ENCODE measurements at regions not wholly inside any gene's neighbourhood (a gene's known extent, or its start where the extent isn't known, plus 50 kb on each side); places are given as distances from the start of the nearest gene placed in this dataset.

DNA sequence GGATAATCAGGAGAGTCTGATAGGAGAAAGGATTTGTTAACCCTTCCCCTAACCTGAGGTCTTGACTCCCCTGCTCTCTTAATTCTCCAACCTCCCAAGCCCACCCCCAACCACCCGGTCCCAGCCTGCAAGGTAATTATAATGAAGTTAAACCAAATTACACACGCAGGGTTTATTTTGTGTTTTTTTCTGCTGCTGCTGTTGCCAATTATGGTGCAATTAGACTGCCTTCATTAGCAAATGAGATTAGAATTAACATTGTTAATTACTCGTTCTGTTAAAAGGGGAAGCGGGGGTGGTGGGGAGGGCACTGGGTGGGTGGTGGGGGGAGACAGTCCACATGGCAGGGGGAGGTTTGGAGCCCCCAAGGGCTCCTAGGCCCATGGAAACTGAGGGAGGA is 128.9 kb downstream of the CCT6B start:
- Histone ChIP-seq H3K27ac (ENCODE audit: low read depth, low read length) (no peak overlapping the region), H3K36me3 (ENCODE audit: insufficient read depth, low read length) (no peaks in the 10 kb centered on the region), H3K27me3 (ENCODE audit: insufficient read depth, low read length) (no peaks in the 10 kb centered on the region), H3K4me2 (ENCODE audit: insufficient read depth, low read length) (no peak overlapping the region), H3K4me3 (ENCODE audit: insufficient read depth, low read length) (no peak overlapping the region), H4K20me1 (ENCODE audit: insufficient read depth, low read length) (no peaks in the 10 kb centered on the region), H3K4me1 (ENCODE audit: insufficient read depth, low read length) (no peaks in the 10 kb centered on the region), H2AFZ (ENCODE audit: low read length) (no peak overlapping the region), H3K9me3 (ENCODE audit: low read depth, low read length) (no peaks in the 10 kb centered on the region), H3K79me2 (ENCODE audit: insufficient read depth, low read length) (no peaks in the 10 kb centered on the region)
- no peak for DNase-seq (ENCODE audit: insufficient read length, low spot score, missing footprints)
- no peak for TF ChIP-seq CTCF (IDR thresholded peaks at IDR 0.05; ENCODE audit: extremely low read depth, low read depth, low read length)

DNA sequence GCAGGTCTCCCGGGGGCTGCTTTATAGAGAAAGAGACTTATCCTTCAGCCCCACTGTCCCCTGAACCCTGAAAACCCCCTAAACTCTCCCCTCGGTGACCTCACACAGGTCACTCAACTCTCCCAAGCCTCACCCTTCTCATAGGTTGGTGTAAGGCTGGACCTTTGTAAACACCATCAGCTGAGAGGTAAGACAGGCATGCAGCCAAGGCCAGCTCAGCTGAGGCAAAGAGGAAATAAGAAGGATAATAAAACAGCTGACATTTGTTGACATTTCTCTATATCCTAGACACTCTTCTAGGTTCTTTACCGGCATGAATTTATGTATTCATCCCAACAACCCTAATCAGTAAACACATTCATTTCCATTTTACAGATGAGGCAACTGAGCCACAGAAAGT is 134.3 kb downstream of the CCT6B start:
- Histone ChIP-seq H3K79me2 (ENCODE audit: insufficient read depth, low read length) (no peaks in the 10 kb centered on the region), H3K9me3 (ENCODE audit: low read depth, low read length) (no peaks in the 10 kb centered on the region), H4K20me1 (ENCODE audit: insufficient read depth, low read length) (no peaks in the 10 kb centered on the region), H3K4me2 (ENCODE audit: insufficient read depth, low read length) (no peak overlapping the region), H3K4me1 (ENCODE audit: insufficient read depth, low read length) (no peaks in the 10 kb centered on the region), H3K36me3 (ENCODE audit: insufficient read depth, low read length) (no peaks in the 10 kb centered on the region), H2AFZ (ENCODE audit: low read length) (no peak overlapping the region), H3K27ac (ENCODE audit: low read depth, low read length) (no peak overlapping the region), H3K4me3 (ENCODE audit: insufficient read depth, low read length) (no peak overlapping the region), H3K27me3 (ENCODE audit: insufficient read depth, low read length) (no peaks in the 10 kb centered on the region)
- no peak for DNase-seq (ENCODE audit: insufficient read length, low spot score, missing footprints)
- no peak for TF ChIP-seq CTCF (IDR thresholded peaks at IDR 0.05; ENCODE audit: extremely low read depth, low read depth, low read length)

- TF ChIP-seq CTCF (IDR thresholded peaks at IDR 0.05; ENCODE audit: extremely low read depth, low read depth, low read length) = no peak
- H3K9me3 ChIP-seq (ENCODE audit: low read depth, low read length) = no peaks in the 10 kb centered on the region
- no peaks in the 10 kb centered on the region for H4K20me1 ChIP-seq (ENCODE audit: insufficient read depth, low read length)
- H3K79me2 ChIP-seq (ENCODE audit: insufficient read depth, low read length) = no peaks in the 10 kb centered on the region
- H3K4me1 ChIP-seq (ENCODE audit: insufficient read depth, low read length) = no peaks in the 10 kb centered on the region
- H3K27ac ChIP-seq (ENCODE audit: low read depth, low read length) = no peak overlapping the region
- H2AFZ ChIP-seq (ENCODE audit: low read length) = no peak overlapping the region
- no peak overlapping the region for H3K4me3 ChIP-seq (ENCODE audit: insufficient read depth, low read length)
- no peak for DNase-seq (ENCODE audit: insufficient read length, low spot score, missing footprints)
- no peak overlapping the region for H3K4me2 ChIP-seq (ENCODE audit: insufficient read depth, low read length)
- H3K36me3 ChIP-seq (ENCODE audit: insufficient read depth, low read length) = no peaks in the 10 kb centered on the region
- H3K27me3 ChIP-seq (ENCODE audit: insufficient read depth, low read length) = no peaks in the 10 kb centered on the region
Observed at GRCh38 chr17:34826332-34826731, 134.9 kb downstream of the CCT6B start.

- Histone ChIP-seq H3K36me3 (ENCODE audit: insufficient read depth, low read length) (no peaks in the 10 kb centered on the region), H2AFZ (ENCODE audit: low read length) (no peak overlapping the region), H3K9me3 (ENCODE audit: low read depth, low read length) (no peaks in the 10 kb centered on the region), H3K4me3 (ENCODE audit: insufficient read depth, low read length) (no peak overlapping the region), H3K4me2 (ENCODE audit: insufficient read depth, low read length) (no peak overlapping the region), H3K27me3 (ENCODE audit: insufficient read depth, low read length) (no peaks in the 10 kb centered on the region), H3K4me1 (ENCODE audit: insufficient read depth, low read length) (no peaks in the 10 kb centered on the region), H3K79me2 (ENCODE audit: insufficient read depth, low read length) (no peaks in the 10 kb centered on the region), H4K20me1 (ENCODE audit: insufficient read depth, low read length) (no peaks in the 10 kb centered on the region), H3K27ac (ENCODE audit: low read depth, low read length) (no peak overlapping the region)
- no peak for TF ChIP-seq CTCF (IDR thresholded peaks at IDR 0.05; ENCODE audit: extremely low read depth, low read depth, low read length)
- DNase-seq (ENCODE audit: insufficient read length, low spot score, missing footprints) = no peak
Observed at GRCh38 chr17:34825884-34826283, 135.4 kb downstream of the CCT6B start.

All from osteoblast (primary cell).